CD14-positive monocyte (primary cell): ENCODE measurements at regions not wholly inside any gene's neighbourhood (a gene's known extent, or its start where the extent isn't known, plus 50 kb on each side); places are given as distances from the start of the nearest gene placed in this dataset.

ENCODE experiments used
- DNase-seq, 3 donors: peaks; one replicate each; pipeline ENCODE4 v3.0.0-alpha.2; 2011 to 2022
- H2AFZ ChIP-seq: 2 replicates; pipeline ENCODE4 v1.6.0; 2012; ENCODE audit warnings: mild to moderate bottlenecking, low read depth, low read length, inconsistent platforms; ENCODE audit not compliant: insufficient read depth, poor library complexity, severe bottlenecking
- H3K27ac ChIP-seq, 2 donors: 1 replicate in 1 of 2; 2 replicates in 1 of 2; pipeline ENCODE4 v1.5.1; 2012 to 2013; ENCODE audit warnings: low read length in 2 of 2, control low read depth in 1 of 2, inconsistent platforms in 1 of 2, low read depth in 1 of 2, mild to moderate bottlenecking in 1 of 2
- H3K27me3 ChIP-seq, 2 donors: one replicate each; pipeline versions ENCODE4 v1.6.0 to v1.6.1; 2011 to 2013; ENCODE audit warnings: low read length in 2 of 2; ENCODE audit not compliant: control insufficient read depth in 2 of 2, insufficient read depth in 2 of 2
- H3K36me3 ChIP-seq, 2 donors: replicated peaks in 1 of 2; 1 replicate in 1 of 2; 2 replicates in 1 of 2; pipeline versions ENCODE4 v1.5.1 to v1.6.1; 2012 to 2013; ENCODE audit warnings: low read length in 2 of 2, control low read depth in 1 of 2, inconsistent platforms in 1 of 2, mild to moderate bottlenecking in 1 of 2; ENCODE audit not compliant: insufficient read depth in 2 of 2, control insufficient read depth in 1 of 2
- H3K4me1 ChIP-seq, 2 donors: 1 replicate in 1 of 2; 2 replicates in 1 of 2; pipeline versions ENCODE4 v1.5.1 to v1.6.1; 2012 to 2013; ENCODE audit warnings: low read length in 2 of 2, control low read depth in 1 of 2, inconsistent platforms in 1 of 2, mild to moderate bottlenecking in 1 of 2, moderate library complexity in 1 of 2; ENCODE audit not compliant: insufficient read depth in 2 of 2, control insufficient read depth in 1 of 2
- H3K4me2 ChIP-seq: replicated peaks from 2 replicates; pipeline ENCODE3; 2012; ENCODE audit warnings: low read length, moderate library complexity, mild to moderate bottlenecking; ENCODE audit not compliant: poor library complexity, severe bottlenecking; ENCODE audit errors: extremely low read depth
- H3K4me3 ChIP-seq, 3 experiments: fragments of 200-600 bp in 1 of 3; sonication (generic) in 1 of 3; replicated peaks in 1 of 3; 1 replicate in 2 of 3; 2 replicates in 1 of 3; pipeline ENCODE4 v1.5.1; 2011 to 2013; ENCODE audit warnings: low read length in 3 of 3, mild to moderate bottlenecking in 3 of 3, control low read depth in 2 of 3, low read depth in 2 of 3, inconsistent platforms in 1 of 3, moderate library complexity in 1 of 3
- H3K79me2 ChIP-seq: 2 replicates; pipeline ENCODE4 v1.6.0; 2012; ENCODE audit warnings: mild to moderate bottlenecking, control low read depth, inconsistent platforms, low read length, moderate library complexity; ENCODE audit not compliant: insufficient read depth
- H3K9ac ChIP-seq: 2 replicates; pipeline ENCODE4 v1.6.0; 2017; ENCODE audit warnings: low read length, mild to moderate bottlenecking; ENCODE audit not compliant: insufficient read depth, poor library complexity, severe bottlenecking
- H3K9me3 ChIP-seq, 2 donors: replicated peaks in 1 of 2; 1 replicate in 1 of 2; 2 replicates in 1 of 2; pipeline versions ENCODE4 v1.5.1 to v1.6.1; 2012 to 2013; ENCODE audit warnings: low read length in 2 of 2, control low read depth in 1 of 2; ENCODE audit not compliant: control insufficient read depth in 1 of 2, insufficient read depth in 1 of 2
- H4K20me1 ChIP-seq: 2 replicates; pipeline ENCODE4 v1.6.0; 2012; ENCODE audit warnings: mild to moderate bottlenecking, low read length, control low read depth, moderate library complexity; ENCODE audit not compliant: insufficient read depth
- H3K27ac Mint-ChIP-seq, 7 donors: one replicate each; pipeline ENCODE4 v1.8.0; 2020; ENCODE audit warnings: mild to moderate bottlenecking in 7 of 7, mixed read lengths in 7 of 7, moderate library complexity in 6 of 7, inconsistent platforms in 2 of 7
- H3K27me3 Mint-ChIP-seq, 3 donors: one replicate each; pipeline ENCODE4 v1.8.0; 2021 to 2022; ENCODE audit warnings: low read depth in 3 of 3, mild to moderate bottlenecking in 3 of 3, mixed read lengths in 3 of 3, moderate library complexity in 3 of 3, inconsistent platforms in 1 of 3
- H3K36me3 Mint-ChIP-seq, 2 donors: one replicate each; pipeline ENCODE4 v1.8.0; 2020; ENCODE audit warnings: mixed read lengths in 2 of 2, inconsistent platforms in 1 of 2, mild to moderate bottlenecking in 1 of 2
- H3K4me1 Mint-ChIP-seq: one replicate; pipeline ENCODE4 v1.8.0; 2020; ENCODE audit warnings: mild to moderate bottlenecking, mixed read lengths
- H3K4me3 Mint-ChIP-seq, 2 donors: one replicate each; pipeline ENCODE4 v1.8.0; 2020; ENCODE audit warnings: mild to moderate bottlenecking in 2 of 2, mixed read lengths in 2 of 2, moderate library complexity in 1 of 2
- H3K9me3 Mint-ChIP-seq, 7 donors: one replicate each; pipeline ENCODE4 v1.8.0; 2020 to 2022; ENCODE audit warnings: mixed read lengths in 7 of 7, mild to moderate bottlenecking in 6 of 7, moderate library complexity in 6 of 7, inconsistent platforms in 2 of 7
- CTCF ChIP-seq: fragments of 200-600 bp; IDR thresholded peaks from one replicate; pipeline ENCODE4 v1.8.0; 2022; ENCODE audit warnings: antibody characterized with exemption, mild to moderate bottlenecking
- WGBS: methylation state at CpG from one replicate; pipeline ENCODE4 v1.1.5; 2013; ENCODE audit warnings: missing lambda C conversion rate; ENCODE audit not compliant: insufficient coverage; 5-methylcytosine and 5-hydroxymethylcytosine counted together
- intact Hi-C, 2 donors: fragments of 100-400 bp; cut with micrococcal nuclease; formaldehyde crosslinking; loops; one replicate each; pipeline versions ENCODE4 v1.15.0 to v1.15.1; 2023

- Mint-ChIP-seq H3K4me3 (peak overlapping the region in 1 of 2 donors; percentile 13), H3K4me1 (no peaks in the 10 kb centered on the region), H3K9me3 (peaks cover 0 to 4% (median 0%) of the 10 kb centered on the region in 7 donors), H3K27me3 (peaks cover 21 to 53% (median 23%) of the 10 kb centered on the region in 3 donors), H3K27ac (no peak overlapping the region), H3K36me3 (no peaks in the 10 kb centered on the region)
- no peak overlapping the region for H3K4me2 ChIP-seq
- intact Hi-C loops, result no loop called here
- H3K4me3 ChIP-seq, result no peak overlapping the region
- H4K20me1 ChIP-seq, result no peaks in the 10 kb centered on the region
- H3K36me3 ChIP-seq, result no peaks in the 10 kb centered on the region
- no peak for TF ChIP-seq CTCF
- 55% methylated on average over 10 of the region's 15 CpGs for WGBS
- H3K79me2 ChIP-seq, result no peaks in the 10 kb centered on the region
- H3K9ac ChIP-seq, result no peak overlapping the region
- no peak overlapping the region for H2AFZ ChIP-seq
- no peaks in the 10 kb centered on the region for H3K9me3 ChIP-seq
- no peak for DNase-seq
- no peak overlapping the region for H3K27ac ChIP-seq
- H3K27me3 ChIP-seq, result peaks cover 0 to 11% of the 10 kb centered on the region in 2 donors
- H3K4me1 ChIP-seq, result no peaks in the 10 kb centered on the region
These were observed 223.6 kb upstream of the POU3F1 start for GRCh38 chr1:38269923-38270848.

- Histone ChIP-seq H3K4me1 (no peaks in the 10 kb centered on the region), H3K9me3 (no peaks in the 10 kb centered on the region), H3K79me2 (no peaks in the 10 kb centered on the region), H3K4me3 (no peak overlapping the region), H2AFZ (no peak overlapping the region), H3K4me2 (no peak overlapping the region), H3K36me3 (no peaks in the 10 kb centered on the region), H4K20me1 (no peaks in the 10 kb centered on the region), H3K9ac (no peak overlapping the region), H3K27ac (no peak overlapping the region), H3K27me3 (peaks cover 0 to 11% of the 10 kb centered on the region in 2 donors)
- no peak for TF ChIP-seq CTCF
- Mint-ChIP-seq H3K4me1 (no peaks in the 10 kb centered on the region), H3K36me3 (no peaks in the 10 kb centered on the region), H3K27ac (no peak overlapping the region), H3K4me3 (no peak overlapping the region), H3K9me3 (peaks cover 0 to 2% (median 0%) of the 10 kb centered on the region in 7 donors), H3K27me3 (peaks cover 17 to 40% (median 25%) of the 10 kb centered on the region in 3 donors)
- intact Hi-C loops, result no loop called here
- no peak for DNase-seq
- WGBS, result 71% methylated on average over 3 of the region's 4 CpGs
These were observed 221.6 kb upstream of the POU3F1 start for GRCh38 chr1:38268226-38268625.
